ENCODE measurements at regions not wholly inside any gene's neighbourhood (a gene's known extent, or its start where the extent isn't known, plus 50 kb on each side); places are given as distances from the start of the nearest gene placed in this dataset.

DNA sequence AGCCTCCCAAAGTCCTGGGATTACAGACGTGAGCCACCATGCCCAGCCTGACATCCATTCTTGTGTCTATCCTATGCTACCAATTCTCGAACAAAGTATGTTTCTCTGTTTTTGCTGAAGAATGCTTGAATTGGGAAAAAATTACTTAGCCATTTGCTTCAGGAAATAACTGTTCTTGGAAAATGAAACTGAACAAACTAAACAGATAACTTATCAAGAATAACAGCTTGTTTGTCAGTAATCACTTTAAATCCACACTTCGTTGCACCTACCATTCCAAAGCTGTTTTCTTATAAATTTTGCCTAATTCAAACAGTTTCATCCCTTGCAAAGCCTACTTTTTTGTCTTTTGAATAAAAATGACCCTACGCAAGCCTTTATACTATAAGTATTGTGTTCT lies 672.9 kb downstream of the SUCLG1 start:
- H3K9me3 ChIP-seq (ENCODE audit: insufficient read depth, low read length, severe bottlenecking), result no peaks in the 10 kb centered on the region
- H4K20me1 ChIP-seq (ENCODE audit: insufficient read depth, low read length), result no peaks in the 10 kb centered on the region
- H2AFZ ChIP-seq (ENCODE audit: low read depth, low read length), result no peak overlapping the region
- no peak overlapping the region for H3K9ac ChIP-seq (ENCODE audit: low read depth, low read length)
- no peak for DNase-seq
- H3K27ac ChIP-seq (ENCODE audit: low read length), result no peak overlapping the region
- no peaks in the 10 kb centered on the region for H3K36me3 ChIP-seq (ENCODE audit: insufficient read depth, low read length)
- TF ChIP-seq EZH2 (IDR thresholded peaks at IDR 0.05; ENCODE audit: borderline replicate concordance, low read depth, low read length, severe bottlenecking), result no peak
- TF ChIP-seq, protein P1, sequence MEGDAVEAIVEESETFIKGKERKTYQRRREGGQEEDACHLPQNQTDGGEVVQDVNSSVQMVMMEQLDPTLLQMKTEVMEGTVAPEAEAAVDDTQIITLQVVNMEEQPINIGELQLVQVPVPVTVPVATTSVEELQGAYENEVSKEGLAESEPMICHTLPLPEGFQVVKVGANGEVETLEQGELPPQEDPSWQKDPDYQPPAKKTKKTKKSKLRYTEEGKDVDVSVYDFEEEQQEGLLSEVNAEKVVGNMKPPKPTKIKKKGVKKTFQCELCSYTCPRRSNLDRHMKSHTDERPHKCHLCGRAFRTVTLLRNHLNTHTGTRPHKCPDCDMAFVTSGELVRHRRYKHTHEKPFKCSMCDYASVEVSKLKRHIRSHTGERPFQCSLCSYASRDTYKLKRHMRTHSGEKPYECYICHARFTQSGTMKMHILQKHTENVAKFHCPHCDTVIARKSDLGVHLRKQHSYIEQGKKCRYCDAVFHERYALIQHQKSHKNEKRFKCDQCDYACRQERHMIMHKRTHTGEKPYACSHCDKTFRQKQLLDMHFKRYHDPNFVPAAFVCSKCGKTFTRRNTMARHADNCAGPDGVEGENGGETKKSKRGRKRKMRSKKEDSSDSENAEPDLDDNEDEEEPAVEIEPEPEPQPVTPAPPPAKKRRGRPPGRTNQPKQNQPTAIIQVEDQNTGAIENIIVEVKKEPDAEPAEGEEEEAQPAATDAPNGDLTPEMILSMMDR (IDR thresholded peaks at IDR 0.05; ENCODE audit: borderline replicate concordance, extremely low read depth, low read length, poor library complexity, severe bottlenecking), result no peak
- H3K27me3 ChIP-seq (ENCODE audit: insufficient read depth, low read length, poor library complexity), result no peaks in the 10 kb centered on the region
- H3K4me1 ChIP-seq (ENCODE audit: insufficient read depth, low read length), result no peaks in the 10 kb centered on the region
- H3K79me2 ChIP-seq (ENCODE audit: insufficient read depth, low read length), result no peaks in the 10 kb centered on the region
- no peak overlapping the region for H3K4me2 ChIP-seq (ENCODE audit: insufficient read depth, low read length)
- no peak for ATAC-seq (ENCODE audit: insufficient read depth, low read depth)
- H3K4me3 ChIP-seq (ENCODE audit: low read depth in 1 of 2, low read length in 2 of 2), result no peak overlapping the region

DNA sequence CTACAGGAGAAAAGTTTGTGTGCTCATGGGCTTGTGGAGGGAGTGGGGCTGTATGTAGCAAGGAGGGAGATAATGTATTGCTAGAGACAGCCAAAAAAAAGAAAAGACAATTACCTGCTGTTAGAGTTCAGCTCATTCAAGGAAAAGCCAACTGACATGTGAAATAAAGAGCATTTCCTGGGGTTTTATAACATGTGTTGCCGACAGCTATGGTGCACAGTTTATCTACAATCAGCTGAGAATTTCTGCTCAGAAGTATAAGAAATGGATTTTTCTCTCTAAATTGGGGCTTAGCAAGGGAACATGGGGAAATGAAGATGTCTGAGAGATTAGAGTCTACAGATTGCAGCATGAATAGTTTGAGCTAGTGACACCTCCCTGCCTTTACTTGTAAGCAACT lies 674.1 kb downstream of the SUCLG1 start:
- no peak overlapping the region for H2AFZ ChIP-seq (ENCODE audit: low read depth, low read length)
- no peak overlapping the region for H3K4me2 ChIP-seq (ENCODE audit: insufficient read depth, low read length)
- no peak for TF ChIP-seq EZH2 (IDR thresholded peaks at IDR 0.05; ENCODE audit: borderline replicate concordance, low read depth, low read length, severe bottlenecking)
- TF ChIP-seq, protein P1 (IDR thresholded peaks at IDR 0.05; ENCODE audit: borderline replicate concordance, extremely low read depth, low read length, poor library complexity, severe bottlenecking), result no peak
- no peaks in the 10 kb centered on the region for H3K4me1 ChIP-seq (ENCODE audit: insufficient read depth, low read length)
- no peak overlapping the region for H3K27ac ChIP-seq (ENCODE audit: low read length)
- ATAC-seq (ENCODE audit: insufficient read depth, low read depth), result no peak
- H3K79me2 ChIP-seq (ENCODE audit: insufficient read depth, low read length), result no peaks in the 10 kb centered on the region
- H3K9me3 ChIP-seq (ENCODE audit: insufficient read depth, low read length, severe bottlenecking), result no peaks in the 10 kb centered on the region
- no peaks in the 10 kb centered on the region for H4K20me1 ChIP-seq (ENCODE audit: insufficient read depth, low read length)
- no peak for DNase-seq
- H3K9ac ChIP-seq (ENCODE audit: low read depth, low read length), result no peak overlapping the region
- H3K4me3 ChIP-seq (ENCODE audit: low read depth in 1 of 2, low read length in 2 of 2), result no peak overlapping the region
- H3K27me3 ChIP-seq (ENCODE audit: insufficient read depth, low read length, poor library complexity), result no peaks in the 10 kb centered on the region
- no peaks in the 10 kb centered on the region for H3K36me3 ChIP-seq (ENCODE audit: insufficient read depth, low read length)

DNA sequence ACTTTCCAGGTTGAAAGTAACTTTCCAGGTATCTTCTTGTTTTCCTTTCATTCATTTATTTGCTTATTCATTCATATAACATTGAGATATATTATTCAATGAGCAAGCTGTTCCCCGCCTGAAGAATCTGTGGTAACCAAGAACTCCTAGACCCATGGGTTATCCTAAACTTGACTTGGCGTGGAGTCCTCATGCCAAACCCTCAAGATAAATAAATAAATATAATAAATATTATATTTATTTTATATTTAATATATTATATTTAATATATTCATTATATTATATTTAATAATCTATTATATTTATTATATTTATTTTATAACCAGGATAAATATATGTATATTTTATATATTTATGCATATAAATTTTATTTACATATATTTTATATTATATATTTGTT lies 674.8 kb downstream of the SUCLG1 start:
- Histone ChIP-seq H3K79me2 (ENCODE audit: insufficient read depth, low read length) (no peaks in the 10 kb centered on the region), H3K27ac (ENCODE audit: low read length) (no peak overlapping the region), H3K4me3 (ENCODE audit: low read depth in 1 of 2, low read length in 2 of 2) (no peak overlapping the region), H3K27me3 (ENCODE audit: insufficient read depth, low read length, poor library complexity) (no peaks in the 10 kb centered on the region), H3K36me3 (ENCODE audit: insufficient read depth, low read length) (no peaks in the 10 kb centered on the region), H3K4me2 (ENCODE audit: insufficient read depth, low read length) (no peak overlapping the region), H4K20me1 (ENCODE audit: insufficient read depth, low read length) (no peaks in the 10 kb centered on the region), H3K9me3 (ENCODE audit: insufficient read depth, low read length, severe bottlenecking) (no peaks in the 10 kb centered on the region), H2AFZ (ENCODE audit: low read depth, low read length) (no peak overlapping the region), H3K4me1 (ENCODE audit: insufficient read depth, low read length) (no peaks in the 10 kb centered on the region), H3K9ac (ENCODE audit: low read depth, low read length) (no peak overlapping the region)
- TF ChIP-seq EZH2 (IDR thresholded peaks at IDR 0.05; ENCODE audit: borderline replicate concordance, low read depth, low read length, severe bottlenecking), result no peak
- TF ChIP-seq, protein P1 (IDR thresholded peaks at IDR 0.05; ENCODE audit: borderline replicate concordance, extremely low read depth, low read length, poor library complexity, severe bottlenecking), result no peak
- no peak for DNase-seq
- no peak for ATAC-seq (ENCODE audit: insufficient read depth, low read depth)

DNA sequence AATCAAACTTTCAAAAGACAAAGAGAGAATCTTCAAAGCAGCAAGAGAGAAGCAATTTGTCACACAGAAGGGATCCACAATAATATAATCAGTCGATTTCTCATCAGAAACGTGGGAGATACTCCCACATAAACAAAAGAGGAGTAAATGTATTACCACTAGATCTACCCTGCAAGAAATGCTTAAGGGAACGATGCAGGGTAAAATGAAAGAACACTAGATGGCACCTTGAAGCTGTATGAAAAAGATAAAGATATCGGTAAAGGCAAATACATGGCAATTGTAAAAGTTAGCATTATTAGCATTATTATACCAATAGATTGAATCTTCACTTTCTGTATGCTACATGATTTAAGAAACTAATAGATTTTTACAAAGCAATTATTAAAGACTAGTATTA lies 677.0 kb downstream of the SUCLG1 start:
- ATAC-seq (ENCODE audit: insufficient read depth, low read depth) (no peak), DNase-seq (no peak)
- Histone ChIP-seq H3K9me3 (ENCODE audit: insufficient read depth, low read length, severe bottlenecking) (no peaks in the 10 kb centered on the region), H3K27me3 (ENCODE audit: insufficient read depth, low read length, poor library complexity) (no peaks in the 10 kb centered on the region), H3K4me1 (ENCODE audit: insufficient read depth, low read length) (no peaks in the 10 kb centered on the region), H3K27ac (ENCODE audit: low read length) (no peak overlapping the region), H4K20me1 (ENCODE audit: insufficient read depth, low read length) (no peaks in the 10 kb centered on the region), H3K4me3 (ENCODE audit: low read depth in 1 of 2, low read length in 2 of 2) (no peak overlapping the region), H3K79me2 (ENCODE audit: insufficient read depth, low read length) (no peaks in the 10 kb centered on the region), H3K4me2 (ENCODE audit: insufficient read depth, low read length) (no peak overlapping the region), H3K36me3 (ENCODE audit: insufficient read depth, low read length) (no peaks in the 10 kb centered on the region), H2AFZ (ENCODE audit: low read depth, low read length) (no peak overlapping the region), H3K9ac (ENCODE audit: low read depth, low read length) (no peak overlapping the region)
- no peak for TF ChIP-seq EZH2 (IDR thresholded peaks at IDR 0.05; ENCODE audit: borderline replicate concordance, low read depth, low read length, severe bottlenecking)
- TF ChIP-seq, protein P1 (IDR thresholded peaks at IDR 0.05; ENCODE audit: borderline replicate concordance, extremely low read depth, low read length, poor library complexity, severe bottlenecking), result peak; percentile 4
